Lower leg skin (tissue), 4 donors: ENCODE measurements at regions not wholly inside any gene's neighbourhood (a gene's known extent, or its start where the extent isn't known, plus 50 kb on each side); places are given as distances from the start of the nearest gene placed in this dataset.
"Not testable (repeated sequence)": the region's sequence is repeated elsewhere in the genome, so short reads cannot be mapped to it uniquely, and the experiment has no call there.

Experiments
- DNase-seq, 2 donors: peaks; one replicate each; pipeline ENCODE4 v3.0.0-alpha.2; 2019; ENCODE audit warnings: low spot score in 2 of 2
- H3K4me3 ChIP-seq: fragments of 200-600 bp; sonication (generic); 2 replicates; pipeline ENCODE4 v1.5.1; 2017; ENCODE audit warnings: mild to moderate bottlenecking, low read depth; ENCODE audit not compliant: poor library complexity, severe bottlenecking
- CTCF ChIP-seq, 3 donors: fragments of 450-650 bp; IDR thresholded peaks; one replicate each; pipeline ENCODE4 v1.5.1; 2016; ENCODE audit warnings: antibody characterized with exemption in 3 of 3, mild to moderate bottlenecking in 3 of 3, moderate library complexity in 2 of 3
- POLR2A ChIP-seq, 2 donors: fragments of 450-650 bp; IDR thresholded peaks; one replicate each; pipeline ENCODE4 v1.6.1; 2016 to 2017; ENCODE audit warnings: antibody characterized with exemption in 2 of 2, mild to moderate bottlenecking in 1 of 2, moderate library complexity in 1 of 2
- WGBS, 2 donors: methylation state at CpG; one replicate each; pipeline ENCODE4 v1.1.5; 2018; 5-methylcytosine and 5-hydroxymethylcytosine counted together
- intact Hi-C: fragments of 100-400 bp; cut with DNase I; formaldehyde crosslinking; loops from one replicate; pipeline ENCODE4 v1.15.0; 2023; ENCODE audit warnings: low total_unique reads

DNA sequence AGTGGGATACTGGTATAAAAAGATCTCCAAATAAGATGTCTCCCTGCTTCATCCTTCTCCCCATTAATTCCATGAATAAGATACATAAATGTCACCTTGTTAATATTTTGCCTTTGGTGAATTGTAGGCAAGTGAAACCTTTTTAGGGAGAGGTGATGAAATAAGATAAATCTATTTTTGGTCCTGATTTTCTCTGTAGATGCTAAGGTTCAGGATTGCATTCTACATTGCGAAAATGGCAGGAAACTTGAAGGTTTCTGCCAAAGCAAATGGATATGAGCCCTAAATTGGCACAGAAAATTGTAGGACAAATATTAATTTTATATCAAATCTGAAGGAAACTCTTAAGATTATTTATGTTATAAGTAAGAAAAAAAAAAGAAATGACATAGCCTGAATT lies 107.1 kb downstream of the PLPPR4 start:
- no peak overlapping the region for H3K4me3 ChIP-seq
- DNase-seq: no peak
- TF ChIP-seq CTCF (IDR thresholded peaks at IDR 0.05) (no peak), POLR2A (IDR thresholded peaks at IDR 0.05) (no peak)
- intact Hi-C loops: no loop called here
- WGBS, 2 donors: 82 to 88% methylated on average over 1 of the region's 1 CpG

DNA sequence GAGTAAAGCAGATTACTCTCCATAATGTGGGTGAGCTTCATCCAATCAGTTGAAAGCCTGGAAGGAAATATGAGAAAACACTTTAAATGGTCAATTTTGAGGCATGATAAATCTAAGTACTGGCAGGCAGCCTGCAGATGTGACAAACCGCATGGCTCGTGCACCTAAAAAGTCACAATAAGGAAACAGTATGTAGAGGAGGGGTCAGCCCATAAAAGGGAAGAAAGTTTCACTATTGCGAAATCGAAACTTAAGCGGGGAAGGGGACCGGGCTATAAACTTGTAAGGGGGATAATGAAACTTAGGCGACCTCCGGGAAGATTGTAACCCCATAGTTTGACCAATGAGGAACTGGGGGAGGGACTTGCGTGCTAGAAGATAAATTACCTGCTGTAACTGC lies 109.8 kb downstream of the PLPPR4 start:
- TF ChIP-seq CTCF (IDR thresholded peaks at IDR 0.05): no peak
- TF ChIP-seq POLR2A (IDR thresholded peaks at IDR 0.05): no peak
- intact Hi-C loops: no loop called here
- 65 to 80% methylated on average over 9 of the region's 9 CpGs for WGBS, 2 donors
- no peak overlapping the region for H3K4me3 ChIP-seq
- DNase-seq: no peak

- DNase-seq, intact Hi-C loops, H3K4me3 ChIP-seq: not testable (repeated sequence)
Observed at GRCh38 chr1:99374693-99375092, 110.4 kb downstream of the PLPPR4 start.

- no peak overlapping the region for H3K4me3 ChIP-seq
- WGBS, 2 donors: 63 to 73% methylated on average over 4 of the region's 4 CpGs
- TF ChIP-seq POLR2A (IDR thresholded peaks at IDR 0.05): no peak
- TF ChIP-seq CTCF (IDR thresholded peaks at IDR 0.05): no peak
- DNase-seq: no peak
- intact Hi-C loops: loop anchor here (10.0 kb wide), 1 partner anchor 149 kb away; no protein-coding TSS in a partner anchor
Observed at GRCh38 chr1:99384021-99384420, 119.7 kb downstream of the PLPPR4 start.

GRCh38 chr1:99385852-99386251 lies 121.6 kb downstream of the PLPPR4 start:
- DNase-seq: no peak
- TF ChIP-seq CTCF (IDR thresholded peaks at IDR 0.05) (no peak), POLR2A (IDR thresholded peaks at IDR 0.05) (no peak)
- 78 to 90% methylated on average over 4 of the region's 4 CpGs for WGBS, 2 donors
- intact Hi-C loops: loop anchor here (10.0 kb wide), 1 partner anchor 151 kb away; no protein-coding TSS in a partner anchor
- H3K4me3 ChIP-seq: no peak overlapping the region

GRCh38 chr1:99396389-99396788 lies 132.1 kb downstream of the PLPPR4 start:
- H3K4me3 ChIP-seq: no peak overlapping the region
- TF ChIP-seq POLR2A (IDR thresholded peaks at IDR 0.05) (no peak), CTCF (IDR thresholded peaks at IDR 0.05) (no peak)
- no peak for DNase-seq
- 93 to 95% methylated on average over 2 of the region's 2 CpGs for WGBS, 2 donors
- intact Hi-C loops: no loop called here
